H9 (cell line): ENCODE measurements at regions not wholly inside any gene's neighbourhood (a gene's known extent, or its start where the extent isn't known, plus 50 kb on each side); places are given as distances from the start of the nearest gene placed in this dataset.
A peak's percentile ranks its signal among the peaks of the same experiment; 100 is the strongest.

Experiments used
- DNase-seq: peaks from one replicate; pipeline ENCODE4 v3.0.0-alpha.2; 2017
- H2AFZ ChIP-seq: one replicate; pipeline ENCODE4 v1.6.1; 2013; ENCODE audit warnings: mild to moderate bottlenecking, low read length, control low read depth, moderate library complexity
- H2AK5ac ChIP-seq: 2 replicates; pipeline ENCODE4 v1.6.1; 2013; ENCODE audit warnings: low read length, control low read depth, mixed read lengths; ENCODE audit not compliant: insufficient read length
- H2BK120ac ChIP-seq: one replicate; pipeline ENCODE4 v1.6.1; 2013; ENCODE audit warnings: low read depth, mild to moderate bottlenecking, low read length, control low read depth, inconsistent platforms; ENCODE audit not compliant: poor library complexity, severe bottlenecking
- H2BK12ac ChIP-seq: 2 replicates; pipeline ENCODE4 v1.6.1; 2013; ENCODE audit warnings: low read length, control low read depth, mixed read lengths, low read depth; ENCODE audit not compliant: insufficient read length
- H2BK15ac ChIP-seq: 2 replicates; pipeline ENCODE4 v1.6.1; 2013; ENCODE audit warnings: low read depth, low read length, control low read depth
- H2BK20ac ChIP-seq: one replicate; pipeline ENCODE4 v1.6.1; 2013; ENCODE audit warnings: low read depth, mild to moderate bottlenecking, low read length, control low read depth, inconsistent platforms; ENCODE audit not compliant: poor library complexity, severe bottlenecking
- H2BK5ac ChIP-seq: 2 replicates; pipeline ENCODE4 v1.6.1; 2013; ENCODE audit warnings: low read length, control low read depth, mixed read lengths; ENCODE audit not compliant: insufficient read length
- H3K14ac ChIP-seq: 2 replicates; pipeline ENCODE4 v1.6.1; 2013; ENCODE audit warnings: low read length, control low read depth; ENCODE audit not compliant: insufficient read depth
- H3K18ac ChIP-seq: 2 replicates; pipeline ENCODE4 v1.6.1; 2013; ENCODE audit warnings: low read depth, mild to moderate bottlenecking, mixed read lengths, low read length, control low read depth; ENCODE audit not compliant: insufficient read length
- H3K23ac ChIP-seq: 2 replicates; pipeline ENCODE4 v1.6.1; 2013; ENCODE audit warnings: low read length, control low read depth, mixed read lengths, low read depth; ENCODE audit not compliant: insufficient read length
- H3K23me2 ChIP-seq: 2 replicates; pipeline ENCODE4 v1.6.1; 2013; ENCODE audit warnings: low read depth, mild to moderate bottlenecking, mixed read lengths, low read length, control low read depth; ENCODE audit not compliant: insufficient read length, poor library complexity, severe bottlenecking
- H3K27ac ChIP-seq: 2 replicates; pipeline ENCODE4 v1.5.1; 2013; ENCODE audit warnings: low read length, control low read depth, mixed read lengths, low read depth; ENCODE audit not compliant: insufficient read length
- H3K27me3 ChIP-seq: 2 replicates; pipeline ENCODE4 v1.6.1; 2013; ENCODE audit warnings: low read length, control low read depth, inconsistent platforms; ENCODE audit not compliant: insufficient read depth
- H3K4ac ChIP-seq: 2 replicates; pipeline ENCODE4 v1.6.1; 2013; ENCODE audit warnings: low read depth, mild to moderate bottlenecking, control low read depth, inconsistent platforms, low read length, moderate library complexity
- H3K4me1 ChIP-seq: 2 replicates; pipeline ENCODE4 v1.6.1; 2013; ENCODE audit warnings: low read length, control low read depth, inconsistent platforms; ENCODE audit not compliant: insufficient read depth
- H3K4me2 ChIP-seq: 2 replicates; pipeline ENCODE4 v1.6.1; 2013; ENCODE audit warnings: low read length, control low read depth, mixed read lengths; ENCODE audit not compliant: insufficient read length, insufficient read depth
- H3K56ac ChIP-seq: 2 replicates; pipeline ENCODE4 v1.6.1; 2013; ENCODE audit warnings: low read depth, mild to moderate bottlenecking, mixed read lengths, low read length, control low read depth; ENCODE audit not compliant: insufficient read length
- H3K79me1 ChIP-seq: 2 replicates; pipeline ENCODE4 v1.6.1; 2013; ENCODE audit warnings: low read depth, mild to moderate bottlenecking, moderate library complexity, low read length, control low read depth, inconsistent platforms; ENCODE audit not compliant: insufficient read depth, poor library complexity, severe bottlenecking
- H3K79me2 ChIP-seq: 2 replicates; pipeline ENCODE4 v1.6.1; 2013; ENCODE audit warnings: low read length, control low read depth, inconsistent platforms; ENCODE audit not compliant: insufficient read depth
- H3K9ac ChIP-seq: 2 replicates; pipeline ENCODE4 v1.6.1; 2013; ENCODE audit warnings: low read length, control low read depth, mixed read lengths; ENCODE audit not compliant: insufficient read length; ENCODE audit errors: extremely low read depth
- H3K9me3 ChIP-seq: one replicate; pipeline ENCODE4 v1.6.1; 2013; ENCODE audit warnings: low read depth, low read length, inconsistent platforms; ENCODE audit not compliant: control insufficient read depth
- H3T11ph ChIP-seq: one replicate; pipeline ENCODE4 v1.6.1; 2013; ENCODE audit warnings: mild to moderate bottlenecking, low read length, control low read depth, inconsistent platforms
- H4K20me1 ChIP-seq: one replicate; pipeline ENCODE4 v1.6.1; 2013; ENCODE audit not compliant: control insufficient read depth, insufficient read length, insufficient read depth
- H4K5ac ChIP-seq: 2 replicates; pipeline ENCODE4 v1.6.1; 2013; ENCODE audit warnings: low read depth, mild to moderate bottlenecking, mixed read lengths, low read length, control low read depth; ENCODE audit not compliant: insufficient read length
- H4K8ac ChIP-seq: replicated peaks from 2 replicates; pipeline ENCODE4 v1.6.1; 2013; ENCODE audit warnings: low read length, control low read depth, mixed read lengths, low read depth; ENCODE audit not compliant: insufficient read length
- H4K91ac ChIP-seq: 2 replicates; pipeline ENCODE4 v1.6.1; 2013; ENCODE audit warnings: low read depth, mild to moderate bottlenecking, moderate library complexity, mixed read lengths, low read length, control low read depth; ENCODE audit not compliant: insufficient read length
- H3K27ac Mint-ChIP-seq, 3 experiments: 2 replicates in 2 of 3; 3 replicates in 1 of 3; pipeline ENCODE4 v1.8.0; 2020 to 2021; ENCODE audit warnings: mixed read lengths in 3 of 3, mild to moderate bottlenecking in 1 of 3, moderate library complexity in 1 of 3
- H3K27me3 Mint-ChIP-seq: 2 replicates; pipeline ENCODE4 v1.8.0; 2021; ENCODE audit warnings: low read depth, mild to moderate bottlenecking, moderate library complexity, mixed read lengths
- H3K36me3 Mint-ChIP-seq, 3 experiments: 2 replicates in 2 of 3; 3 replicates in 1 of 3; pipeline ENCODE4 v1.8.0; 2020 to 2021; ENCODE audit warnings: low read depth in 3 of 3, mixed read lengths in 3 of 3; ENCODE audit not compliant: insufficient read depth in 1 of 3
- H3K4me1 Mint-ChIP-seq, 2 experiments: 2 replicates each; pipeline ENCODE4 v1.8.0; 2020; ENCODE audit warnings: mixed read lengths in 2 of 2
- H3K4me3 Mint-ChIP-seq, 2 experiments: 2 replicates in 1 of 2; 3 replicates in 1 of 2; pipeline ENCODE4 v1.8.0; 2020 to 2021; ENCODE audit warnings: mild to moderate bottlenecking in 2 of 2, mixed read lengths in 2 of 2, moderate library complexity in 1 of 2
- H3K9me3 Mint-ChIP-seq, 2 experiments: 2 replicates in 1 of 2; 3 replicates in 1 of 2; pipeline ENCODE4 v1.8.0; 2020; ENCODE audit warnings: mild to moderate bottlenecking in 2 of 2, mixed read lengths in 2 of 2, moderate library complexity in 1 of 2
- TF ChIP-seq, protein P1 (sequence below): fragments of 200-600 bp; sonication (generic); conservative IDR thresholded peaks from 3 replicates; pipeline ENCODE4 v1.8.0; 2021; ENCODE audit warnings: antibody characterized with exemption, mild to moderate bottlenecking

DNA sequence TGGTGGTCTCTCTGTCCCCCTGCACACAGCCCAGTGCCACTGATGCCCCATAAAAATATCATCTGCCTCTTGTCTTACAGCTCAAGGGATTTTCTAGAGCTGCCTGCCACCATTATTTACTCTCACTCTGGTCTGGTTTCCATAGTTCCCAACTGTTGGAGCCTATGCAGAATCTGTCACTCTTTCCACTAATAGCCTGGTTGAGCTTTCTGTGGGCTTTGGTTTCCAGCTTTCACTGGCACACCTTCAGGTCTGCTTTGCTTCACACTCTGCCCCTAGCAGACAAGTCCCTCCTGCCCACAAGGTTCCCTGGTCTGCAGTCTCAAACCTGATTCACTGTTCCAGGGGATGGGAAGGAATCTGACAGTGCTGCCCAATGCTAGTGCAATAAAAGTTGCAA lies 103.0 kb upstream of the FTMT start:
- Histone ChIP-seq H3K23me2 (no peaks in the 10 kb centered on the region), H3K79me1 (no peaks in the 10 kb centered on the region), H4K8ac (no peak overlapping the region), H3K18ac (no peak overlapping the region), H3K23ac (no peak overlapping the region), H3K14ac (no peak overlapping the region), H4K5ac (peak overlapping the region; percentile 41), H4K91ac (no peak overlapping the region), H4K20me1 (no peaks in the 10 kb centered on the region), H2BK120ac (no peak overlapping the region), H2BK5ac (no peak overlapping the region), H3K27ac (no peak overlapping the region), H2BK12ac (no peak overlapping the region), H3K4me2 (no peak overlapping the region), H2BK20ac (no peak overlapping the region), H3K56ac (no peak overlapping the region), H3T11ph (no peak overlapping the region), H3K27me3 (no peaks in the 10 kb centered on the region), H3K79me2 (no peaks in the 10 kb centered on the region), H3K4ac (no peak overlapping the region), H2AFZ (no peak overlapping the region), H3K9me3 (no peaks in the 10 kb centered on the region), H3K4me1 (no peaks in the 10 kb centered on the region), H2BK15ac (no peak overlapping the region), H3K9ac (no peak overlapping the region), H2AK5ac (no peak overlapping the region)
- H3K27me3 Mint-ChIP-seq: no peaks in the 10 kb centered on the region
- H3K36me3 Mint-ChIP-seq: no peaks in the 10 kb centered on the region
- DNase-seq: no peak
- TF ChIP-seq, protein P1, sequence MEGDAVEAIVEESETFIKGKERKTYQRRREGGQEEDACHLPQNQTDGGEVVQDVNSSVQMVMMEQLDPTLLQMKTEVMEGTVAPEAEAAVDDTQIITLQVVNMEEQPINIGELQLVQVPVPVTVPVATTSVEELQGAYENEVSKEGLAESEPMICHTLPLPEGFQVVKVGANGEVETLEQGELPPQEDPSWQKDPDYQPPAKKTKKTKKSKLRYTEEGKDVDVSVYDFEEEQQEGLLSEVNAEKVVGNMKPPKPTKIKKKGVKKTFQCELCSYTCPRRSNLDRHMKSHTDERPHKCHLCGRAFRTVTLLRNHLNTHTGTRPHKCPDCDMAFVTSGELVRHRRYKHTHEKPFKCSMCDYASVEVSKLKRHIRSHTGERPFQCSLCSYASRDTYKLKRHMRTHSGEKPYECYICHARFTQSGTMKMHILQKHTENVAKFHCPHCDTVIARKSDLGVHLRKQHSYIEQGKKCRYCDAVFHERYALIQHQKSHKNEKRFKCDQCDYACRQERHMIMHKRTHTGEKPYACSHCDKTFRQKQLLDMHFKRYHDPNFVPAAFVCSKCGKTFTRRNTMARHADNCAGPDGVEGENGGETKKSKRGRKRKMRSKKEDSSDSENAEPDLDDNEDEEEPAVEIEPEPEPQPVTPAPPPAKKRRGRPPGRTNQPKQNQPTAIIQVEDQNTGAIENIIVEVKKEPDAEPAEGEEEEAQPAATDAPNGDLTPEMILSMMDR: no peak
- H3K27ac Mint-ChIP-seq: no peak overlapping the region
- H3K9me3 Mint-ChIP-seq: no peaks in the 10 kb centered on the region
- peaks cover 9 to 10% of the 10 kb centered on the region in 2 experiments for H3K4me1 Mint-ChIP-seq
- no peak overlapping the region for H3K4me3 Mint-ChIP-seq
